Esophagus muscularis mucosa (tissue), 4 donors: ENCODE measurements at regions not wholly inside any gene's neighbourhood (a gene's known extent, or its start where the extent isn't known, plus 50 kb on each side); places are given as distances from the start of the nearest gene placed in this dataset.
"Not testable (repeated sequence)": the region's sequence is repeated elsewhere in the genome, so short reads cannot be mapped to it uniquely, and the experiment has no call there.

Experiments used
- CTCF ChIP-seq, 3 experiments: fragments of 200-600 bp in 2 of 3; fragments of 450-650 bp in 1 of 3; sonication (generic) in 2 of 3; IDR thresholded peaks; one replicate each; pipeline ENCODE4 v1.5.1; 2017 to 2019; ENCODE audit warnings: antibody characterized with exemption in 3 of 3, mild to moderate bottlenecking in 2 of 3, moderate library complexity in 1 of 3
- EP300 ChIP-seq: sonication (generic); formaldehyde crosslinking; IDR thresholded peaks from one replicate; pipeline ENCODE4 v1.6.1; 2017; ENCODE audit warnings: antibody characterized with exemption
- POLR2A ChIP-seq: fragments of 450-650 bp; IDR thresholded peaks from one replicate; pipeline ENCODE4 v1.6.1; 2017; ENCODE audit warnings: antibody characterized with exemption, moderate library complexity, mild to moderate bottlenecking, low read depth
- POLR2AphosphoS5 ChIP-seq, 2 donors: sonication (generic); formaldehyde crosslinking; IDR thresholded peaks; one replicate each; pipeline ENCODE4 v1.6.1; 2017; ENCODE audit warnings: antibody characterized with exemption in 2 of 2

GRCh38 chr6:68207612-68208011 is 427.5 kb upstream of the ADGRB3 start:
- TF ChIP-seq POLR2AphosphoS5 (IDR thresholded peaks at IDR 0.05); CTCF (IDR thresholded peaks at IDR 0.05); EP300; POLR2A: not testable (repeated sequence)
